Fibroblast of upper back skin (primary cell): ENCODE measurements at regions not wholly inside any gene's neighbourhood (a gene's known extent, or its start where the extent isn't known, plus 50 kb on each side); places are given as distances from the start of the nearest gene placed in this dataset.
A peak's percentile ranks its signal among the peaks of the same experiment; 100 is the strongest.
"Not testable (repeated sequence)": the region's sequence is repeated elsewhere in the genome, so short reads cannot be mapped to it uniquely, and the experiment has no call there.

Experiments
- DNase-seq: peaks from one replicate; pipeline ENCODE4 v3.0.0-alpha.2; 2013

DNA sequence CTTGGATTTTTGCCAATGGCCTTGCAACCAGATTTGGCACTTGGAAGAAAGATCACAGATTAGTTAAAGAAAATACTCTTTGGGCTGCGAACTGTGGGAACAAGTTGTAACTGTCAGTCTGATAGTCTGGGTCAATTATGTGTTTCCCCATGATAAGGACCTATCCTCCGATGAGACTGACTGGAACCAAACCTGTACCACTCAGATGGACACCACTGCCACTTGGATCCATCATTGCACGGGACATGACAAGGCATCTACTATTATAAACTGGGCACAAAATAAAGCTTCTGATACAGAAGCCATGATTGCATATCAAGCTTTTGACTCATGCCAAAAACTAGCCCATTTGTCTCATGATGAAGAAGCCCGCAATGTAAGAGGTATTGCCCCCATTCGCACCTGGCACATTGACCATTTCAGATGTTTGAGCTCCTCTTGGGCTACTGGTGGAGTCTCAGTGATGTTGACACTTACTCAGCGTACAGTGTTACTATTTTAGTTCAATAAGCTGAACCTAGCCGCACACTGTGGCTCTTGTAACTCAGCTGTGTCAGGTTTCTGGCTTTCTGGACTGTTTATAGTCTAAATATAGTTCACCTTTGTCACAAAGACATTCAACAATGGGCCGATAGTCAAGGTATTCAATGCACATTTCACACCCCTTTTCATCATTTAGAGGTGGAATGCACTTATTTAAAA lies 179.8 kb upstream of the RBBP8 start:
- DNase-seq: no peak

DNA sequence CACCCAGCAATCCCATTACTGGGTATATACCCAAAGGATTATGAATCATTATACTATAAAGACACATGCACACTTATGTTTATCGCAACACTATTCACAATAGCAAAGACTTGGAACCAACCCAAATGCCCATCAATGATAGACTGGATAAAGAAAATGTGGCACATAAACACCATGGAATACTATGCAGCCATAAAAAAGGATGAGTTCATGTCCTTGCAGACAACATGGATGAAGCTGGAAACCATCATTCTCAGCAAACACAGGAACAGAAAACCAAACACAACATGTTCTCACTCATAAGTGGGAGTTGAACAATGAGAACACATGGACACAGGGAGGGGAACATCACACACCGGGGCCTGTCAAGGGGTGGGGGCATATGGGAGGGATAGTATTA lies 169.1 kb upstream of the RBBP8 start:
- not testable (repeated sequence) for DNase-seq

DNA sequence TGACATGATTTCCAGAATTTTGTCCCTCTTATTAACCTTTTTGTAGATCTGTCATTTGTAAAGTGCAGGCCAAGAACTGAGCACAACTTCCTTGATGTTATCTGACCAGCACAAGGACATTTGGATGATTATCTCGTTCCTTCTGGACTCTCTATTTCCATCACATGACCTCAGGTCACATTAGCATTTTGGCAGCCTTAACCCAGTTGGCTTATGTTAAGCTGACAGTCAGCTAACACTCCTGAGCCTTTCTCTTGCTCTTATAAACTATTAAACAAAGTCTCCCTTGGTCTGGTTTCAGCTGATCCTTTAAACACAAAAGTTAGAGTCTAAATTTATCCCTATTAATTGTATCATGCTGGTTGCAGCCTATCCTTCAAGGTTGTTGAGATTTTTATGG lies 167.2 kb upstream of the RBBP8 start:
- DNase-seq: no peak

DNA sequence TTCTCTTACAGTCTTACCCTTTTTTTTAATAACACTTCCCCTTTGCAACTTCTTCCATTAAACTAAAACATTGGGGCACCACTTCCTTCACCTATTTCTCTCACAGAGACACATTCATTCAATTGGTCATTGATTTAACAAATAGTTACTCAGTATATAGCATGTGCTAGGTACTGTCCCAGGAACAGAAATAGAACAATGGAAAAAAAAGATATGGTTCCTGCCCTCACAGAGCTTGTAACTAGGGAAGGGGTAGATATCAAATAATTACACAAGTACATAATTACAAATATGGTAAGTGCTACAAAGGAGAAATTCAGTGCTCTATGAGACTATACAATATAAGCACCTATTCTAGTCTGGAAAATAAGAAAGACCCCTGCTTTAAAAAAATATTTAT lies 165.5 kb upstream of the RBBP8 start:
- DNase-seq: no peak

GRCh38 chr18:22773944-22774343 lies 159.2 kb upstream of the RBBP8 start:
- DNase-seq: no peak

DNA sequence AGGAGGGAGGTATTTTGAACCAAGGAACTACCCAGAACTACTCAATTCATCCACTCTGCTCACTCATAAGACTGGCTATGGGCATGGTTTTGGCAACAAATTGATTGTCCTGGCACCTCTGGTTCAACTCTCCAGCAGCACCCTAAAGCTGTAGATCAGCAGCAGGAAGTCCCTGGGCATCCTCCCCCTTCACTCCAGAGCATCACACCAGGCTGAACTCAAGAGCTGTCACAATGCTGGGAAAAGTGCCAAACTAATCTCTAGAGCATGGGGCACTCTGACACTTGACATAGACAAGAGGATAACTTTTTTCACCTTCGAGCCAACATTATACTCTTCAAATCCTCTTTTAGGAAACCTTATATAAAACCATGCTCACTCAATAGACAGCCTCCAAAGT lies 154.1 kb upstream of the RBBP8 start:
- DNase-seq: no peak

DNA sequence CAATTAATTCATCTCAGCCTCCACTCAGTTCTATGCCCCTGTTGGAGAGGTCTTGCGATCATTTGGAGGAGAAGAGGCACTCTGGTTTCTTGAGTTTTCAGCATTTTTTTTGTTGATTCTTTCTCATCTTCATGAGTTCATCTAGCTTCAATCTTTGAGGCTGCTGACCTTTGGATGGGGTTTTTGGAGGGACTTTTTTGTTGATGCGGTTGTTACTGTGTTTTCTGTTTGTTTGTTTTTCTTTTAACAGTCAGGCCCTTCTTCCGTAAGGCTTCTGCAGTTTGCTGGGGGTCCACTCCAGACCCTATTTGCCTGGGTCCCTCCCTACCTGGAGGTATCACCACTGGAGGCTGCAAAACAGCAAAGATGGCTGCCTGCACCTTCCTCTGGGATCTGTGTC lies 149.9 kb upstream of the RBBP8 start:
- no peak for DNase-seq

DNA sequence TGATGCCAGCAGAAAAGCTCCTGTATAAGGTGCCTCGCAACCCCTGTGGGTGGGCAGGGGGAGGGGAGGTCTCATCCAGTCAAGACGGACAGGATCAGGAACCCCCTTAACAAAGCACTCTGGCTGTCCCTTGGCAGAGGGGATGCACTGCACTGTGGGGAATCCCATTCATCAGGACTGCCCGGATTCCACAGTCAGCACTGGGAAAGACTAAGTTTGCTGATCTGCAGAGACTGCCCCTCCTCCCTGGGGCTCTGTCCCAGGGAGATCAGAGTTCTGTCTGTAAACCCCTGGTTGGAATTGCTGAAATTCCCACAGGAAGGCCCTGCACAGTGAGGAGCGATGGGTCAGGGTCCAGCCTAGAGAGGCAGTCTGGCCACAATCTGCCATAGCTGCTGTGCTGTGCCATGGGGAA lies 149.5 kb upstream of the RBBP8 start:
- DNase-seq: no peak

- DNase-seq: no peak
Measured at GRCh38 chr18:22789052-22789451, 144.1 kb upstream of the RBBP8 start.

- no peak for DNase-seq
Measured at GRCh38 chr18:22789600-22789999, 143.5 kb upstream of the RBBP8 start.

DNA sequence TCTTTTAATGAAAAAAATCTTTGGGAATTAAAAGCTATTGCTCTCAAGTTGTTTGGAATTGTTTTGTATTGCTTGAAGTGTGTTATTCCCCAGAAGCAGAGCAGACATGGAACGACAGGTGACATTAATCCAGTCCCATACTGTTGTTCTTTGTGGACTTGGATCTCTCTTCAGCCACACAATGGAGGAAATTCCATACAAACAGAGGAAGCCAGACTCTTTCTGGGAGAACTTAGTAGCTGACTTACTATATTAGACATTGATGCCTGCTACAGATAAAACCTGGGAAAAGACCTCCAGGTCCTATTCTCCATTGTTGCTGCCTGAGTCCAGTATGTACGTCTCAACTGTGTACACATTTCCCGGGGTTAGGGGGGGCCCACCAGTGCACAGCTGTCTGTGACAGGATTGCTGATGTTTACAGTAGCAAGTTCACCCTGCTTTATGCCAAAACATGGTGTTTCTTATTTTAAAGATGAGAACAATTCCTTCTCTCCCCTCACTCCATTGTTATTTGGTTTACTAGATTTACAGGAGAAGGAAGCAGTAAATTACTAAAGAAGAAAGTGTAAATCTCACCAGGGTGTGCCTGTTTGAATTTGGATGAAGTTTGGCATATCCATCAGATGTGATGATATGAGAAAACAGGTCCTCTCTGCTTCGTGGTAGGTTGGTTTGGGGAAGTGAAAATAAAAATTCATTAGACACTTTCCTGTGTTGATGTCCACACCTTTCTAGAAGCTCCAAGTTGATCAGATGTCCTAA lies 142.4 kb upstream of the RBBP8 start:
- no peak for DNase-seq

DNA sequence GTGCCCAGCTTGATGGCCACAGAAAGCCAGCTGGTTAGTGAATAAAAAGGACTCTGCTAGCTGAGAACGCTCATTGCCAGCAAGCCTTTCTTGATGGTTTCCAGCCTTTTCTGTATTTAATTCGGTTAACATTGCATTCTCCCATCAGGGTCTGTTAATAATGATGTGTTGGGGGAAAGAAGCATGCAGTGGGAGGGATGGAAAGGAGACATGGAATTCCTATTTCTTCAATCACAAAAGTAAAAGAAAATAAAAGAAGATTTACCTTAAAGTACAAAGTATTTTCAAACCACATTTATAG lies 141.9 kb upstream of the RBBP8 start:
- DNase-seq: no peak

DNA sequence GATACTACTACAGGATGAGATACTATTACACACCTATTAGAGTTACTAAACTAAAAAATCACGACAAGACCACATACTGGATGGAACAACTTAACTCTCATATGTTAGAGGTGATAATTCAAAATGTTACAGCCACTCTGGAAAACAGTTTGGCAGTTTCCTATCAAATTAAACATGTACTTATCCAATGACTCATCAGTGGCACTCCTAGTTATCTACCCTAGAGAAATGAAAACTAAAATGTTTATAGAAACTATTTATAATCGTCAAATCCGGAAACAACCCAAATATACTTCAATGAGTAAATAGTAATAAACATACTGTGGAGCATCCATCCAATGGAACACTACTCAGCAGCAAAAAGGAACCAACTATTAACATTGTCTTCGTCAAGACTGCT lies 137.0 kb upstream of the RBBP8 start:
- no peak for DNase-seq

DNA sequence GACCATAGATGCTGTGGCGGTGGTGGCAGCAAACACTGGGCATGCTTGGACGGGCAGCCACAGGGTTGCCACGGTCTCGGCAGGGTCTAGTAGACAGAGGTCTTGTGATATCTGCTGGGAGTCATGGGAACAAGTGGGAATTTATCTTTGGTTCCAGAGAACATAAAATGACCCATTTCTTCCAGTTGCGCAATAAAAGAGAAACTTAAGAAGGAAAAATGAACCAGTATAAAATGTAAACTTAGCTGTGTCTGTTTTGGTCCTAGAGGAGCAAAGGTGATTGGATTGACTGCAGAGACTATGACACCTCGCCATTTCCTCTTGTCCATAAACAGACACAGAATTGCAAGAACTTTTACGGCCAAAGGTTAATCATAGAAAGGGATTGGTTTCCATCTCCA lies 132.6 kb upstream of the RBBP8 start:
- DNase-seq: no peak

GRCh38 chr18:22813648-22814328 lies 119.3 kb upstream of the RBBP8 start:
- peak; percentile 36 for DNase-seq

- DNase-seq: no peak
Measured at GRCh38 chr18:22814329-22814703, 118.8 kb upstream of the RBBP8 start.

GRCh38 chr18:22816266-22817176 lies 116.6 kb upstream of the RBBP8 start:
- DNase-seq: no peak

- DNase-seq: no peak
Measured at GRCh38 chr18:22817844-22818243, 115.3 kb upstream of the RBBP8 start.

- peak; percentile 62 for DNase-seq
Measured at GRCh38 chr18:22822024-22822423, 111.1 kb upstream of the RBBP8 start.

GRCh38 chr18:22822841-22823508 lies 110.2 kb upstream of the RBBP8 start:
- no peak for DNase-seq

DNA sequence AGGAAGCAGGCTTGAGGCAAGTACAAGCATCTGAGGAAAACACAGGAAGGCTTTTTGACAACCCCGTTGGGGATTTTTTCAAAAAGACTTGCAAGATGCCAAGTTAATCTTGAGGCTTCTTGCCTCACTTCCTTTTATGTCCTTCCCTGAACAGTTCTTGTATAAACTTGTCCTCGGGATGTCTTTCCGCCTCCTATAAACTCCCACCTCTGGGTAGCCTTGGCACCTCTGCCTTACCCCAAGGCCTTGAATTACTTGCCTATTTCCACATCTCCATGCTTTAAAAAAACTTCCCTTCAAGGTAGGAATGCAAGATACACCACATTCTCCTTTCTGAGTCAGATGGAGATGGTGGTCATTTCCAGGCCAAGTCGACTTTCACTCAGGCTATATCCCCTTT lies 106.4 kb upstream of the RBBP8 start:
- peak; percentile 35 for DNase-seq

- DNase-seq: peak; percentile 12
Measured at GRCh38 chr18:22827216-22827615, 105.9 kb upstream of the RBBP8 start.

GRCh38 chr18:22827741-22828140 lies 105.4 kb upstream of the RBBP8 start:
- no peak for DNase-seq
